Ramos (cell line): ENCODE measurements at regions not wholly inside any gene's neighbourhood (a gene's known extent, or its start where the extent isn't known, plus 50 kb on each side); places are given as distances from the start of the nearest gene placed in this dataset.

ENCODE experiments used
- in situ Hi-C: fragments of 300-500 bp; cut with MboI; formaldehyde crosslinking; loops from one replicate; pipeline ENCODE4 v1.14.3; 2022; ENCODE audit warnings: low sequenced_read_pairs; ENCODE audit not compliant: unreplicated experiment

DNA sequence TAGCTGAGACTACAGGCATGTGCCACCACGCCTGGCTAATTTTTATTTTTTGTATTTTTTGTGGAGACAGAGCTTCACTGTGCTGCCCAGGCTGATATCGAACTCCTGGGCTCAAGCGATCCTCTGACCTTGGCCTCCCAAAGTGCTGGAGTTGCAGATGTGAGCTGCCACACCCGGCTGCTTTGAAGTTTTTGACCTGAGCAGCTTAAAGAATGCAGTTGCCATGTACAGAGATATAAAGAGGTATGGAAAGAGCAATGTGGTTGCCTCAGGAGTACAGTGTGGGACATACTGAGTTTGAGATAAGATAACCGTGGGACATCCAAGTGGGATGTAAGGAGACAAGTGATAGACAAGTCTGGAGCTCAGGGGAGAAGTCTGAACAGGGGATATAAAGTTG lies 82.7 kb upstream of the LSM14A start:
- in situ Hi-C loops = no loop called here

- in situ Hi-C loops = loop anchor here (10.0 kb wide), 1 partner anchor 310 kb away; no protein-coding TSS in a partner anchor
Measured at GRCh38 chr19:34094960-34095359, 77.3 kb upstream of the LSM14A start.

DNA sequence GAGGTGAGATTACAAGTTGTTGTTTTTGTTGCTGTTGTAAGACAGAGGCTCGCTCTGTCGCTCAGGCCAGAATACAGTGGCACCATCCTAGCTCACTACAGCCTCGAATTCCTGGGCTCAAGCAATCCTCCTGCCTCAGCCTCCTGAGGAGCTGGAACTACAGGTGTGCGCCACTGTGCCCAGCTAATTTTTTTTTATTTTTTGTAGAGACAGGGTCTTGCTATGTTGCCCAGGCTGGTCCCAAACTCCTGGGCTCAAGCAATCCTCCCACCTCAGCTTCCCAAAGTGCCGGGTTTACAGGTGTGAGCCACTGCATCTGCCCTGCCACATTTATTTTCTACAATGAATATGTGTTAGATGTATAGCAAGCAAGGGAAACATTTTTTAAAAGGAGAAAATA lies 76.9 kb upstream of the LSM14A start:
- in situ Hi-C loops = loop anchor here (10.0 kb wide), 1 partner anchor 311 kb away; no protein-coding TSS in a partner anchor

GRCh38 chr19:34096020-34096915 lies 76.0 kb upstream of the LSM14A start:
- in situ Hi-C loops = loop anchor here (10.0 kb wide), 1 partner anchor 311 kb away; no protein-coding TSS in a partner anchor

GRCh38 chr19:34104096-34104495 lies 68.2 kb upstream of the LSM14A start:
- in situ Hi-C loops = no loop called here

GRCh38 chr19:34104557-34104956 lies 67.7 kb upstream of the LSM14A start:
- in situ Hi-C loops = no loop called here

- in situ Hi-C loops = no loop called here
Measured at GRCh38 chr19:34109596-34109995, 62.7 kb upstream of the LSM14A start.

GRCh38 chr19:34118879-34119748 lies 53.2 kb upstream of the LSM14A start:
- in situ Hi-C loops = no loop called here

DNA sequence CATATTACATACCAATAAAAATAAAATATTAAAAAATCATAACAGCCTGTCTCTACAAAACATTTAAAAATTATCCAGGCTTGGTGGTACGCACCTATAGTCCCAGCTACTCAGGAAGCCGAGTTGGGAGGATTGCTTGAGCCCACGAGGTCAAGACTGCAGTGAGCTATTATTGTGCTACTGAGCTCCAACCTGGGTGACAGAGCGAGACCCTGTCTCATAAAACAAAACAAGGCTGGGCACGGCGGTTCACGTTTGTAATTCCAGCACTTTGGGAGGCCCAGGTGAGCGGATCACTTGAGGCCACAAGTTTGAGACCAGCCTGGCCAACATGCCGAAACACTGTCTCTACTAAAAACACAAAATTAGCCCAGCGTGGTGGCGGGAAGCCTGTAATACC lies 52.2 kb upstream of the LSM14A start:
- in situ Hi-C loops = no loop called here

DNA sequence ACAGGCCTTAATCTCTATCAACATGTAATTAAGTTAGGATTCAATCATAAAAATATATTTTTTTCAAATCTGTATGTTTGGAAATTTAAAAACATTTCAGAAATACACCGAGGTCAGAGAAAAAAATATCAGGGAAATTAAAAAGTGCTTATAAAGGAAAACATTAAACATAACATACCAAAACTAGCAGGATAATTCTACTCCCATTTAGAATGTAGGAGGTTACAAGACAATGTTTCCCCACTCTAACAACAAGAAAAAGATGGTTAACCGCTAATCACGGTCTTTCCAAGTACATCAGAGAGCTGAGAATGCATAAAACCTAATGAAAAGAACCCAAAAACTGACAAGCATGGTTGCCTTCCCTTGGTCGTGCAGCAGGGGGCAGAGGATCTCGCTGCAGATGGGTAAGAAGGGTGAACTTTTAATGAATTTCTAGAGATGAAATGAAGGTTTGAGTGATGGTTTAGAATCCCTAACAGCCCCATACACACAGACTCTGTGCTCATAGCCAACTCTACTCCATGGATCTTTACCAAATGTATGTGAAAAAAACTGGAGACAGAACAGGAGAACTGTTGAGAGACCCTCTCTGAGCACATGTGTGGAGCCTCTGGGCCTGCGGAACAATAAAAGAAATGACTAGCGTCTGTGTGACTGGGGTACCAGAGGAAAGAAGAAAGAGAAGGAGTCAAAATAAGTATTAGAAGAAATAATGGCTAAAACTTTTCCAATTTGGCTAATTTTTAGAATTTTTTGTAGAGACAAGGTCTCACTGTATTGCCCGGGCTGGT lies 51.3 kb upstream of the LSM14A start:
- in situ Hi-C loops = no loop called here
